Panc1 (cell line): ENCODE measurements at regions not wholly inside any gene's neighbourhood (a gene's known extent, or its start where the extent isn't known, plus 50 kb on each side); places are given as distances from the start of the nearest gene placed in this dataset.

Experiments
- POLR2AphosphoS5 ChIP-seq: IDR thresholded peaks from 2 replicates; pipeline ENCODE4 v1.6.1; 2012; ENCODE audit warnings: mild to moderate bottlenecking, low read depth, low read length, moderate library complexity
- SIN3A ChIP-seq: IDR thresholded peaks from 2 replicates; pipeline ENCODE4 v1.6.1; 2012; ENCODE audit warnings: low read depth, mild to moderate bottlenecking, low read length, moderate library complexity, borderline replicate concordance; ENCODE audit not compliant: insufficient read depth
- TCF7L2 ChIP-seq: IDR thresholded peaks from 2 replicates; pipeline ENCODE4 v1.6.1; 2011; ENCODE audit warnings: mild to moderate bottlenecking, low read depth, low read length, inconsistent platforms
- TF ChIP-seq, protein P1 (sequence below): fragments of 450-650 bp; IDR thresholded peaks from 2 replicates; pipeline ENCODE4 v1.5.1; 2017; ENCODE audit warnings: mild to moderate bottlenecking
- TF ChIP-seq, protein P2 (sequence below), 2 experiments: IDR thresholded peaks; 2 replicates each; pipeline ENCODE4 v1.6.1; 2011 to 2012; ENCODE audit warnings: low read depth in 2 of 2, control low read depth in 1 of 2, low read length in 1 of 2, mild to moderate bottlenecking in 1 of 2, moderate library complexity in 1 of 2; ENCODE audit not compliant: insufficient read depth in 1 of 2

DNA sequence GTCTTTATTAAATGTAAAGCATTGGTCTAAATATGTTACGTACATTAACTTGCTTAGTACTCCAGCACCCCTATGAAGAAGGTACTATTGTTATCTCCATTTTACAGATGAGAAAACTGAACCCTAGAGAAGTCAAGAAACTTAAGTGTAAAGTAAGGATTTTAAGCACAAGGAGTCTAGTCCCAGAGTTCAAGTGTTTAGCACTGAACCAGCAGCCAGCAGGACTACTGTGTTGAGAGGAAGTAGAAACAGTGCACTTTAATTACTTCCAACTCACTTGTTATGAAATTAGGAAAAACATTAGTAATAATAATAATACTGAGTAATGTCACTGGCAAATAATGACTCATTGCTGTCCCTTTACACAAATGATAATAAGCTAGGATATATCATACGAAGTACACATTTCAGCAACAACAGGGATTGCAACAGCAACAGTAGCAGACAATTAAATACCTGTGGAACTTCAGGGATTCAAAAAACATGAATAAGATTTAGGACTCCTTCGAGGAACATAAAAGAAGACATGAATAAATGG is 548.1 kb upstream of the HS3ST1 start:
- TF ChIP-seq, protein P1, sequence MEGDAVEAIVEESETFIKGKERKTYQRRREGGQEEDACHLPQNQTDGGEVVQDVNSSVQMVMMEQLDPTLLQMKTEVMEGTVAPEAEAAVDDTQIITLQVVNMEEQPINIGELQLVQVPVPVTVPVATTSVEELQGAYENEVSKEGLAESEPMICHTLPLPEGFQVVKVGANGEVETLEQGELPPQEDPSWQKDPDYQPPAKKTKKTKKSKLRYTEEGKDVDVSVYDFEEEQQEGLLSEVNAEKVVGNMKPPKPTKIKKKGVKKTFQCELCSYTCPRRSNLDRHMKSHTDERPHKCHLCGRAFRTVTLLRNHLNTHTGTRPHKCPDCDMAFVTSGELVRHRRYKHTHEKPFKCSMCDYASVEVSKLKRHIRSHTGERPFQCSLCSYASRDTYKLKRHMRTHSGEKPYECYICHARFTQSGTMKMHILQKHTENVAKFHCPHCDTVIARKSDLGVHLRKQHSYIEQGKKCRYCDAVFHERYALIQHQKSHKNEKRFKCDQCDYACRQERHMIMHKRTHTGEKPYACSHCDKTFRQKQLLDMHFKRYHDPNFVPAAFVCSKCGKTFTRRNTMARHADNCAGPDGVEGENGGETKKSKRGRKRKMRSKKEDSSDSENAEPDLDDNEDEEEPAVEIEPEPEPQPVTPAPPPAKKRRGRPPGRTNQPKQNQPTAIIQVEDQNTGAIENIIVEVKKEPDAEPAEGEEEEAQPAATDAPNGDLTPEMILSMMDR, result no peak
- TF ChIP-seq, protein P2, sequence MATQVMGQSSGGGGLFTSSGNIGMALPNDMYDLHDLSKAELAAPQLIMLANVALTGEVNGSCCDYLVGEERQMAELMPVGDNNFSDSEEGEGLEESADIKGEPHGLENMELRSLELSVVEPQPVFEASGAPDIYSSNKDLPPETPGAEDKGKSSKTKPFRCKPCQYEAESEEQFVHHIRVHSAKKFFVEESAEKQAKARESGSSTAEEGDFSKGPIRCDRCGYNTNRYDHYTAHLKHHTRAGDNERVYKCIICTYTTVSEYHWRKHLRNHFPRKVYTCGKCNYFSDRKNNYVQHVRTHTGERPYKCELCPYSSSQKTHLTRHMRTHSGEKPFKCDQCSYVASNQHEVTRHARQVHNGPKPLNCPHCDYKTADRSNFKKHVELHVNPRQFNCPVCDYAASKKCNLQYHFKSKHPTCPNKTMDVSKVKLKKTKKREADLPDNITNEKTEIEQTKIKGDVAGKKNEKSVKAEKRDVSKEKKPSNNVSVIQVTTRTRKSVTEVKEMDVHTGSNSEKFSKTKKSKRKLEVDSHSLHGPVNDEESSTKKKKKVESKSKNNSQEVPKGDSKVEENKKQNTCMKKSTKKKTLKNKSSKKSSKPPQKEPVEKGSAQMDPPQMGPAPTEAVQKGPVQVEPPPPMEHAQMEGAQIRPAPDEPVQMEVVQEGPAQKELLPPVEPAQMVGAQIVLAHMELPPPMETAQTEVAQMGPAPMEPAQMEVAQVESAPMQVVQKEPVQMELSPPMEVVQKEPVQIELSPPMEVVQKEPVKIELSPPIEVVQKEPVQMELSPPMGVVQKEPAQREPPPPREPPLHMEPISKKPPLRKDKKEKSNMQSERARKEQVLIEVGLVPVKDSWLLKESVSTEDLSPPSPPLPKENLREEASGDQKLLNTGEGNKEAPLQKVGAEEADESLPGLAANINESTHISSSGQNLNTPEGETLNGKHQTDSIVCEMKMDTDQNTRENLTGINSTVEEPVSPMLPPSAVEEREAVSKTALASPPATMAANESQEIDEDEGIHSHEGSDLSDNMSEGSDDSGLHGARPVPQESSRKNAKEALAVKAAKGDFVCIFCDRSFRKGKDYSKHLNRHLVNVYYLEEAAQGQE (IDR thresholded peaks at IDR 0.05; ENCODE audit: insufficient read depth in 1 of 2, low read depth in 2 of 2, low read length in 1 of 2), result no peak
- TF ChIP-seq POLR2AphosphoS5 (no peak), SIN3A (no peak), TCF7L2 (no peak)
